ENCODE measurements at regions not wholly inside any gene's neighbourhood (a gene's known extent, or its start where the extent isn't known, plus 50 kb on each side); places are given as distances from the start of the nearest gene placed in this dataset.

DNA sequence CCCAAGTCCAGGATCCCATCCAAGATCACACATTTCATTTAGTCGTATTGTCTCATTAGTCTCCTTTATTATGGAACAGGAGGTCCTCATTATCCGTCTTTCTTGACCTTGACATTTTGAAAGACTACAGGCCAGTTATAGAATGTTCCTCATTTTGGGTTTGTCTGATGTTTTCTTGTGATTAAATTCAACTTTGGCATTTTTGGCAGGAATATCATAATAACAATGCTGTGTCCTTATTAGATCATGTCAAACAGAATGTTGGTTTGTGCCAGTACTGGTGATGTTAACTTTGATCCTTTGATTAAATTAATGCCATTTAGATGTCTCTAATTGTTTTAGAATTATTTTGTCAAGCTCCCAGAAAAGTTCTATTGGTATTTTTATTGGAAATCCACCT, 106.5 kb upstream of the FRY start:
- Histone ChIP-seq H3K27me3 (replicated peaks) (no peaks in the 10 kb centered on the region), H3K9me3 (replicated peaks) (no peaks in the 10 kb centered on the region), H3K4me1 (replicated peaks) (peaks cover 10% of the 10 kb centered on the region; the same call in 1 of the 2 replicates), H3K4me3 (no peak overlapping the region), H3K36me3 (no peaks in the 10 kb centered on the region), H3K27ac (no peak overlapping the region)
- DNase-seq (ENCODE audit: low read depth in 1 of 2, low spot score in 2 of 2), result no peak

GRCh38 chr13:31927219-31927653, 104.3 kb upstream of the FRY start:
- no peak for DNase-seq (ENCODE audit: low read depth in 1 of 2, low spot score in 2 of 2)
- H3K9me3 ChIP-seq (replicated peaks), result no peaks in the 10 kb centered on the region
- no peaks in the 10 kb centered on the region for H3K36me3 ChIP-seq

DNA sequence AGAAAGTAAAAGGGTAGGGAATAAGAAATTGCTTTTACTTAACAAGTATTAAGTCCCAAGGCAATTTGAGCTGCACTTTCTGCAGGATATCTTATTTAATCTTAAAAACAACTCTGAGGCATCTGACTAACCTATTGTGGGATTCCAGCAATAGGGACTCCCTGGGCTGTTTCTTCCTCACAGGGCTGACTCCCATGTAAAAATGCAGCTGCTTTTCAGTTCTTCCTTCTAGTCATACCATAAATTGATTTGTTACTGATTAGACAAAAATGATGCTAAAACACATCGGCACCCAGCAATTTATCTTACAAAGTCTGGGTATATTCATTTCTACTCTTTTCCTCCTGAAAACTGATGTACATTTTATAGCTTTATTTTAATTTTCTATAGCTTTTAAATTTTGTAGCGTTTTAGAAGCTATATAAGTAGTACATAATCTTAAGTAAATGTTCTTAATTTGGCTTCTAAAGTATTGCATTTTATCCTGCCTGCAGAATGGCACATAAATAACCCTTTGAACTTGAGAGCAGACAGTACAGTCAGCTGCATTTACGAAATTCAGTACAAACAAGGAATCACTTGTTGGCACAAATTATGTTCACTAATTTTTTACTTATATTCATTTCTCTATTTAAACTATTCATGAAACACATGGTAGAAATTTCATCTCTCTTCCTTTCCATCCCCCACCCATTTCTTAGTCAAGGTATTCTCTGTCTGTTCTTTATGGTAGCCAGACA, 102.4 kb upstream of the FRY start:
- H3K27me3 ChIP-seq (replicated peaks), result no peaks in the 10 kb centered on the region
- H3K4me1 ChIP-seq (replicated peaks), result peaks cover 10% of the 10 kb centered on the region; the same call in 1 of the 2 replicates
- no peak overlapping the region for H3K27ac ChIP-seq
- no peaks in the 10 kb centered on the region for H3K36me3 ChIP-seq
- DNase-seq (ENCODE audit: low read depth in 1 of 2, low spot score in 2 of 2), result no peak
- H3K4me3 ChIP-seq, result no peak overlapping the region
- no peaks in the 10 kb centered on the region for H3K9me3 ChIP-seq (replicated peaks)

More at GRCh38 chr13:31927219-31927653, 104.3 kb upstream of the FRY start:
- H3K4me1 ChIP-seq (replicated peaks), result peaks cover 10% of the 10 kb centered on the region; the same call in 1 of the 2 replicates
- H3K4me3 ChIP-seq, result no peak overlapping the region
- H3K27me3 ChIP-seq (replicated peaks), result no peaks in the 10 kb centered on the region
- H3K27ac ChIP-seq, result no peak overlapping the region

DNA sequence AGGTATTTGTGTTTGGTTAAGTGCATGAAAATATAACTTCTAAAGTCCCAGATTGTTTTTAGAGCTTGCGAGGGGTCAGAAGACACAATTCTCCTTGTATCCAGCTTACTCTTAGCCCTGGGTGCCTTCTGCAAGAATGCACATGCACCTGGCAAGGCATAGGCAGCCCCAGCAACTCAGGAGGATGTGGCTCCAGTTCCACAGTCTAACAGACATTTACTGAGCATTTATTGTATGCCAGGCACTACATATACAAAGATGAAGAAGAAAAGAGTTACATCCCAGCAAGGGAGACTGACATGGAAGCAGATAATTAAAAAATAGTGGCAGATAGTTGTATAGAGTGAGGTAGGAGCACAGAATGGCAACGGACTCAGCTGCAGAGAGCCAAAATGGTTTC, 101.1 kb upstream of the FRY start:
- Histone ChIP-seq H3K27me3 (replicated peaks) (no peaks in the 10 kb centered on the region), H3K36me3 (no peaks in the 10 kb centered on the region), H3K4me1 (replicated peaks) (peaks cover 10% of the 10 kb centered on the region; the same call in 1 of the 2 replicates)

GRCh38 chr13:31930901-31931522, 100.6 kb upstream of the FRY start:
- Histone ChIP-seq H3K9me3 (replicated peaks) (no peaks in the 10 kb centered on the region), H3K4me1 (replicated peaks) (peaks cover 10% of the 10 kb centered on the region; the same call in 1 of the 2 replicates), H3K27me3 (replicated peaks) (no peaks in the 10 kb centered on the region), H3K36me3 (no peaks in the 10 kb centered on the region), H3K27ac (no peak overlapping the region), H3K4me3 (no peak overlapping the region)
- no peak for DNase-seq (ENCODE audit: low read depth in 1 of 2, low spot score in 2 of 2)

More for the DNA sequence above, 101.1 kb upstream of the FRY start:
- no peak overlapping the region for H3K4me3 ChIP-seq
- DNase-seq (ENCODE audit: low read depth in 1 of 2, low spot score in 2 of 2), result no peak
- no peaks in the 10 kb centered on the region for H3K9me3 ChIP-seq (replicated peaks)
- no peak overlapping the region for H3K27ac ChIP-seq

DNA sequence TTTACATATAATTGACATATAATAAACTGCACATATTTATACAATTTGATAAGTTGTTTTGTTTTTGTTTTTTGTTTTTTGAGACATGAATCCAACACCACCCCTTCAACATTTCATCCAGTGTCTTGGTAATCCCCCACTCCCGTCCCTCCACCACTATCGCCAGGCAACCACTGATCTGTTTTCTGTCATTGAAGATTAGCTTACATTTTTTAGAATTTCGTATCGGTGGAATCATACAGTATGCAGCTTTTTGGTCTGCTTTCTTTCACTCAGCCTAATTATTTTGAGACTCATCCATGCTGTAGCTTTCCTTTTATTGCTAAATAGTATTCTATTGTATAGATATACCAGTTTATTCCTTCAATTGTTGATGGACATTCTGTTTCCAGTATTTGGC, 94.1 kb upstream of the FRY start:
- Histone ChIP-seq H3K4me1 (replicated peaks) (no peaks in the 10 kb centered on the region), H3K36me3 (no peaks in the 10 kb centered on the region), H3K9me3 (replicated peaks) (no peaks in the 10 kb centered on the region), H3K4me3 (no peak overlapping the region), H3K27me3 (replicated peaks) (no peaks in the 10 kb centered on the region), H3K27ac (no peak overlapping the region)
- DNase-seq (ENCODE audit: low read depth in 1 of 2, low spot score in 2 of 2), result no peak

GRCh38 chr13:31940076-31940475, 91.5 kb upstream of the FRY start:
- H3K4me1 ChIP-seq (replicated peaks), result no peaks in the 10 kb centered on the region
- H3K9me3 ChIP-seq (replicated peaks), result no peaks in the 10 kb centered on the region
- DNase-seq (ENCODE audit: low read depth in 1 of 2, low spot score in 2 of 2), result no peak
- no peaks in the 10 kb centered on the region for H3K36me3 ChIP-seq
- H3K27ac ChIP-seq, result no peak overlapping the region
- H3K4me3 ChIP-seq, result no peak overlapping the region
- H3K27me3 ChIP-seq (replicated peaks), result no peaks in the 10 kb centered on the region

- Histone ChIP-seq H3K36me3 (no peaks in the 10 kb centered on the region), H3K4me1 (replicated peaks) (no peaks in the 10 kb centered on the region), H3K27ac (no peak overlapping the region), H3K27me3 (replicated peaks) (no peaks in the 10 kb centered on the region), H3K4me3 (no peak overlapping the region), H3K9me3 (replicated peaks) (no peaks in the 10 kb centered on the region)
- DNase-seq (ENCODE audit: low read depth in 1 of 2, low spot score in 2 of 2), result no peak
Measured at GRCh38 chr13:31943591-31943990, 88.0 kb upstream of the FRY start.

DNA sequence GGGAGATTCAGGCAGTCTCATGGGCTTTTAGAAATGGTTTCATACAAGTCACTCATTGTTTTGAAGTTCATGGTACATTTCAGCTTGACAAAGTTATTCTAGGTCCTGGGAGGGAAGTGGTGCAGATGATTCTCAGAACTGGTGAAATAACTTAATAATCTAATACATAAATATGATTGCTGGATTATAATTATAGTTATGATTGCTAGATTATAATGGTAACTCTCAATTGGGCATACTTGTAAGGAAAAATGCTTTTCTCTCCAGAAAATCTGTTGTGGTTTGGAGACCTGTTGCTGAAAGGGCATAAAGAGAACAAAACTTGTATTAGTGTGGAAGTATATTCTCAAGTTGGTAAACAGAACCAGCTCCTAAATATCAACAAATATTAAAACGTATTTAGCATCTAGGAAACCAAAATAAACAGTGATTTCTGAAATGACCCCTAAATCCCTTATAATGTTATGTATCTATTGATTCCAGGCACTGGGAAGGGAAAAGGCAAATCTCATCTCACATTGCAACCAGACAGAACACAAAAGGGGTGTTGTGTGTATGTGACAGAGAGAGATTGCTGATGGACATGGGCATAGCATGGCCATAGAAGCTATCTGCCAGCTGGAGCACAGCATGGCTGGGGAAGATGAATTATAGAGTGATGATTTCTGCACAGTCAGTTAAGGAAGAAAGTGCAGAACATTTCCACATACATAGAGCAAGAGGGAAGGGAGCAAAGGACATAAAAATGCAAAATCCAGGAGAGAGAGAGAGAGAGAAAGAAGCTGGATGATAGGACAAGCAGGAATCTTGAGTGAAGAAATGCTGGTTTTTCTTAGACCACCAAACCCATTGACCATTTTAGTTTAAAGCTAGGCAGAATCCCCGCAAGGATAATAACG, 87.1 kb upstream of the FRY start:
- Histone ChIP-seq H3K27ac (no peak overlapping the region), H3K27me3 (replicated peaks) (no peaks in the 10 kb centered on the region), H3K9me3 (replicated peaks) (no peaks in the 10 kb centered on the region), H3K36me3 (no peaks in the 10 kb centered on the region), H3K4me1 (replicated peaks) (no peaks in the 10 kb centered on the region), H3K4me3 (no peak overlapping the region)
- DNase-seq (ENCODE audit: low read depth in 1 of 2, low spot score in 2 of 2), result no peak

DNA sequence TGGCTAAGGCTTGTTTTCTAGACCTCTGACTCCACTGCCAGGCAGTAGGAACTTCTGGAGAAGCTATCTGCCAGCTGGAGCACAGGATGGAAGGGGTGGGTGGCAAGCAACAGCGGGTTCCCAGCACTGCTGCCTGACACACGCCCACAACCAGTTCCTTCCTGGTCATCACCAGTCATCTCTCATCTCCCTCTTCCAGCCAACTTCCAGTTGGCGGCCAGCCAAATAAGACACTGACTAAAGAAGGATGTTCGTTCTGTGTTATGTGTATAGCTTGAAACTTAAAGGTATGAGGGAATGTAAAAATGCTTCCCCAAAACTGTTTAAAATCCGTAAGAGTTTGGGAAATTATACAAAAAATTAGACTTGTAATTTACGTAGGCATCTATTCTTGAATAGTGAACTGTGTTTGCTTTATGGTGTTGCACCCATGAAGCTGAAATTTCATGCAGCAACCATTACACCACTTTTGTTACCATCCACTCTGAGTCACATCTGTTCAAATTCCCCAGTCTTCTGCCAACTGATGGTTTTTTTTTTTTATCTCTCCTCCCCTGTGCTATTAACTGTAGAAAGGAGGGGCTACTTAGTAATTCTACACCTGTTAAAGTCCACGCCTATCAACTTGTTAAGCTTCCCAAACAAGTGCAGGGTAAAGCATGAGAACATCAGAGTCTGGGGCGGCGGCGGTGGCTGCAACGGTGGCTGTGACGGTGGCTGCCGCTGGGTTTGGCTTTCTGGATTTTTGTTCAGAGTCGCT, 86.2 kb upstream of the FRY start:
- Histone ChIP-seq H3K9me3 (replicated peaks) (no peaks in the 10 kb centered on the region), H3K4me3 (no peak overlapping the region)

GRCh38 chr13:31946091-31946770, 85.3 kb upstream of the FRY start:
- Histone ChIP-seq H3K27ac (no peak overlapping the region), H3K4me3 (no peak overlapping the region)
- DNase-seq (ENCODE audit: low read depth in 1 of 2, low spot score in 2 of 2), result no peak

More for the DNA sequence above, 86.2 kb upstream of the FRY start:
- H3K36me3 ChIP-seq, result no peaks in the 10 kb centered on the region
- H3K27ac ChIP-seq, result no peak overlapping the region
- H3K4me1 ChIP-seq (replicated peaks), result no peaks in the 10 kb centered on the region
- no peak for DNase-seq (ENCODE audit: low read depth in 1 of 2, low spot score in 2 of 2)
- H3K27me3 ChIP-seq (replicated peaks), result no peaks in the 10 kb centered on the region

DNA sequence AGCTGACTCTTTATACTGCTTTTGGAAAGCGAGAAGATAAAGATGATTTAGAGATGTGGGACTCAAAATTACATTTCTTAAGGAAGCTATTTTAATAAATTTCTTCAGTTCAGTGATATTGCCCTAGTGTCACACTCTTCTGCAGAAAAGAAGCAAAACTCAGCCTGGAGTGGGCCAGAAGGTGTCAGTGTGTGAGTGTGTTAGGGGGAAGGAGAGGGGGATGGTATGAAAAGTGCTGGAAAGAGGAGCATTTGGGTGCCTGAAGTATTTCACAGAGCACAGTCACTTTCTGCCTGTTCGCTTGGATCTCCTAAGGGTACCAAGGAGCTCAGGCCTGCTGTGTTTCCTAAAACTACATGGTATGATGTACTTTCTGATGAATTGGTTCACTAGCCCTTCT, 84.5 kb upstream of the FRY start:
- Histone ChIP-seq H3K4me3 (no peak overlapping the region), H3K4me1 (replicated peaks) (no peaks in the 10 kb centered on the region), H3K27me3 (replicated peaks) (no peaks in the 10 kb centered on the region), H3K36me3 (no peaks in the 10 kb centered on the region), H3K27ac (no peak overlapping the region), H3K9me3 (replicated peaks) (no peaks in the 10 kb centered on the region)
- no peak for DNase-seq (ENCODE audit: low read depth in 1 of 2, low spot score in 2 of 2)

More at GRCh38 chr13:31946091-31946770, 85.3 kb upstream of the FRY start:
- Histone ChIP-seq H3K4me1 (replicated peaks) (no peaks in the 10 kb centered on the region), H3K9me3 (replicated peaks) (no peaks in the 10 kb centered on the region), H3K27me3 (replicated peaks) (no peaks in the 10 kb centered on the region), H3K36me3 (no peaks in the 10 kb centered on the region)

DNA sequence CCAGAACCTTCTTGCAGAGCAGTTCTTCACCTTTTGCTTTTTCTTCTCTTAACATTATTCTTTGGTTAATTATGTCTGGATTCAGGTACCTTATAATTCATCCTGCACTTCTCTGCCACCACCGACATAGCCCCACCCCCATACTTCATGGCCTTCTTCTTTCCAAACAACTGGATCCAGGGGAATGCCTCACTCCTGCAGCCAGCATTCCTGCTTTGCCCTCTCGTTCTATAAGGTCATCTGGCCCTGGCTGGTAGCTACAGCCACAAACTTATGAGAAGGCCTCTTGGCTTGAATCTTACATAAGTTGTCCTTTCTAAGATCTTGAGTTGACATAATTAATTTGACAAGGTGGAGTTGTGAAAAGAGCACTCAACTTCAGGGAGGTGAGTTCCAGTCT, 84.1 kb upstream of the FRY start:
- no peak for DNase-seq (ENCODE audit: low read depth in 1 of 2, low spot score in 2 of 2)
- Histone ChIP-seq H3K4me1 (replicated peaks) (no peaks in the 10 kb centered on the region), H3K27ac (no peak overlapping the region)

More for the DNA sequence above, 84.1 kb upstream of the FRY start:
- no peaks in the 10 kb centered on the region for H3K36me3 ChIP-seq
- no peaks in the 10 kb centered on the region for H3K27me3 ChIP-seq (replicated peaks)
- no peak overlapping the region for H3K4me3 ChIP-seq
- no peaks in the 10 kb centered on the region for H3K9me3 ChIP-seq (replicated peaks)

Data from SJSA1 (cell line).